ENCODE measurements at regions not wholly inside any gene's neighbourhood (a gene's known extent, or its start where the extent isn't known, plus 50 kb on each side); places are given as distances from the start of the nearest gene placed in this dataset.

- Histone ChIP-seq H3K27ac (no peak overlapping the region), H3K4me3 (no peak overlapping the region), H3K36me3 (no peaks in the 10 kb centered on the region), H3K9me3 (no peaks in the 10 kb centered on the region), H3K27me3 (no peaks in the 10 kb centered on the region), H3K4me1 (peaks cover 6% of the 10 kb centered on the region)
- no peak for TF ChIP-seq CTCF (IDR thresholded peaks at IDR 0.05)
- ATAC-seq (peak; percentile 38), DNase-seq (no peak)
- intact Hi-C loops (cut with DNase I): no loop called here
These were observed 320.6 kb upstream of the TBX3 start for GRCh38 chr12:115004470-115005146.

- intact Hi-C loops (cut with DNase I): no loop called here
- H3K27ac ChIP-seq: no peak overlapping the region
- no peak for ATAC-seq
- H3K4me1 ChIP-seq: peaks cover 6% of the 10 kb centered on the region
- H3K4me3 ChIP-seq: no peak overlapping the region
- no peaks in the 10 kb centered on the region for H3K9me3 ChIP-seq
- no peak for DNase-seq
- H3K27me3 ChIP-seq: no peaks in the 10 kb centered on the region
- H3K36me3 ChIP-seq: no peaks in the 10 kb centered on the region
- TF ChIP-seq CTCF (IDR thresholded peaks at IDR 0.05): no peak
These were observed 318.5 kb upstream of the TBX3 start for GRCh38 chr12:115002434-115002833.

- Histone ChIP-seq H3K4me3 (no peak overlapping the region), H3K4me1 (peaks cover 6% of the 10 kb centered on the region), H3K9me3 (no peaks in the 10 kb centered on the region), H3K36me3 (no peaks in the 10 kb centered on the region), H3K27me3 (no peaks in the 10 kb centered on the region), H3K27ac (no peak overlapping the region)
- TF ChIP-seq CTCF (IDR thresholded peaks at IDR 0.05): no peak
- intact Hi-C loops (cut with DNase I): no loop called here
- no peak for DNase-seq
- ATAC-seq: peak; percentile 25
These were observed 317.7 kb upstream of the TBX3 start for GRCh38 chr12:115001571-115002180.

GRCh38 chr12:115000038-115000437 is 316.1 kb upstream of the TBX3 start:
- DNase-seq: no peak
- no peaks in the 10 kb centered on the region for H3K27me3 ChIP-seq
- no peak overlapping the region for H3K4me3 ChIP-seq
- H3K9me3 ChIP-seq: no peaks in the 10 kb centered on the region
- H3K4me1 ChIP-seq: peaks cover 6% of the 10 kb centered on the region
- intact Hi-C loops (cut with DNase I): no loop called here
- no peak overlapping the region for H3K27ac ChIP-seq
- no peaks in the 10 kb centered on the region for H3K36me3 ChIP-seq
- TF ChIP-seq CTCF (IDR thresholded peaks at IDR 0.05): no peak
- ATAC-seq: no peak

- no peak for ATAC-seq
- no peaks in the 10 kb centered on the region for H3K27me3 ChIP-seq
- intact Hi-C loops (cut with DNase I): no loop called here
- H3K4me3 ChIP-seq: no peak overlapping the region
- DNase-seq: no peak
- TF ChIP-seq CTCF (IDR thresholded peaks at IDR 0.05): no peak
- H3K36me3 ChIP-seq: no peaks in the 10 kb centered on the region
- no peak overlapping the region for H3K27ac ChIP-seq
- no peaks in the 10 kb centered on the region for H3K9me3 ChIP-seq
- peaks cover 6% of the 10 kb centered on the region for H3K4me1 ChIP-seq
These were observed 314.8 kb upstream of the TBX3 start for GRCh38 chr12:114998750-114999128.
